Thoracic aorta (tissue), 2 donors: ENCODE measurements at regions not wholly inside any gene's neighbourhood (a gene's known extent, or its start where the extent isn't known, plus 50 kb on each side); places are given as distances from the start of the nearest gene placed in this dataset.

Experiments used
- ATAC-seq: fragments of 150-250 bp; one replicate; pipeline ENCODE4 v1.8.0; 2017; ENCODE audit warnings: low read depth; ENCODE audit not compliant: insufficient number of reproducible peaks, low FRiP score
- DNase-seq: peaks from one replicate; pipeline ENCODE4 v3.0.0-alpha.2; 2020; ENCODE audit warnings: low spot score
- H3K27ac ChIP-seq, 2 donors: fragments of 200-600 bp; sonication (generic); 1 replicate in 1 of 2; 2 replicates in 1 of 2; pipeline ENCODE4 v1.5.1; 2016; ENCODE audit warnings: mild to moderate bottlenecking in 2 of 2, moderate library complexity in 2 of 2
- H3K27me3 ChIP-seq: fragments of 200-600 bp; sonication (generic); replicated peaks from 2 replicates; pipeline ENCODE4 v1.6.0; 2016; ENCODE audit warnings: mild to moderate bottlenecking; ENCODE audit not compliant: insufficient read depth
- H3K36me3 ChIP-seq: fragments of 200-600 bp; sonication (generic); one replicate; pipeline ENCODE4 v1.5.1; 2016
- H3K4me1 ChIP-seq, 2 donors: fragments of 200-600 bp; sonication (generic); 1 replicate in 1 of 2; 2 replicates in 1 of 2; pipeline versions ENCODE4 v1.5.1 to v1.6.0; 2016; ENCODE audit warnings: low read depth in 2 of 2, mild to moderate bottlenecking in 1 of 2; ENCODE audit not compliant: control insufficient read depth in 1 of 2
- H3K4me3 ChIP-seq: fragments of 200-600 bp; sonication (generic); 2 replicates; pipeline ENCODE4 v1.5.1; 2016; ENCODE audit warnings: mild to moderate bottlenecking
- H3K9me3 ChIP-seq: fragments of 200-600 bp; sonication (generic); 2 replicates; pipeline ENCODE4 v1.5.1; 2016
- CTCF ChIP-seq: fragments of 200-600 bp; sonication (generic); IDR thresholded peaks from one replicate; pipeline ENCODE4 v1.5.1; 2019; ENCODE audit warnings: antibody characterized with exemption

GRCh38 chr12:42770261-42770660, 180.7 kb upstream of the PRICKLE1 start:
- H3K27me3 ChIP-seq, result no peaks in the 10 kb centered on the region
- ATAC-seq (no peak), DNase-seq (no peak)
- no peak overlapping the region for H3K4me3 ChIP-seq
- H3K36me3 ChIP-seq, result no peaks in the 10 kb centered on the region
- no peak overlapping the region for H3K27ac ChIP-seq
- no peaks in the 10 kb centered on the region for H3K9me3 ChIP-seq
- no peak for TF ChIP-seq CTCF
- H3K4me1 ChIP-seq, result no peaks in the 10 kb centered on the region

GRCh38 chr12:42769455-42769854, 179.9 kb upstream of the PRICKLE1 start:
- TF ChIP-seq CTCF, result no peak
- H3K27ac ChIP-seq, result no peak overlapping the region
- no peak for DNase-seq
- H3K36me3 ChIP-seq, result no peaks in the 10 kb centered on the region
- no peaks in the 10 kb centered on the region for H3K27me3 ChIP-seq
- no peak for ATAC-seq
- no peak overlapping the region for H3K4me3 ChIP-seq
- no peaks in the 10 kb centered on the region for H3K4me1 ChIP-seq
- H3K9me3 ChIP-seq, result no peaks in the 10 kb centered on the region

- H3K27ac ChIP-seq, result no peak overlapping the region
- DNase-seq (no peak), ATAC-seq (no peak)
- H3K9me3 ChIP-seq, result no peaks in the 10 kb centered on the region
- no peaks in the 10 kb centered on the region for H3K36me3 ChIP-seq
- no peak for TF ChIP-seq CTCF
- no peaks in the 10 kb centered on the region for H3K4me1 ChIP-seq
- no peak overlapping the region for H3K4me3 ChIP-seq
- no peaks in the 10 kb centered on the region for H3K27me3 ChIP-seq
These were observed 178.5 kb upstream of the PRICKLE1 start for GRCh38 chr12:42767998-42768397.

GRCh38 chr12:42767326-42767954, 177.9 kb upstream of the PRICKLE1 start:
- no peak overlapping the region for H3K4me3 ChIP-seq
- TF ChIP-seq CTCF, result no peak
- ATAC-seq, result no peak
- H3K27ac ChIP-seq, result no peak overlapping the region
- H3K36me3 ChIP-seq, result no peaks in the 10 kb centered on the region
- no peak for DNase-seq
- no peaks in the 10 kb centered on the region for H3K27me3 ChIP-seq
- H3K9me3 ChIP-seq, result no peaks in the 10 kb centered on the region
- no peaks in the 10 kb centered on the region for H3K4me1 ChIP-seq

- H3K27me3 ChIP-seq, result no peaks in the 10 kb centered on the region
- DNase-seq (no peak), ATAC-seq (no peak)
- no peak overlapping the region for H3K4me3 ChIP-seq
- no peaks in the 10 kb centered on the region for H3K4me1 ChIP-seq
- no peak overlapping the region for H3K27ac ChIP-seq
- H3K9me3 ChIP-seq, result no peaks in the 10 kb centered on the region
- no peak for TF ChIP-seq CTCF
- no peaks in the 10 kb centered on the region for H3K36me3 ChIP-seq
These were observed 177.2 kb upstream of the PRICKLE1 start for GRCh38 chr12:42766754-42767153.
